ENCODE measurements at regions not wholly inside any gene's neighbourhood (a gene's known extent, or its start where the extent isn't known, plus 50 kb on each side); places are given as distances from the start of the nearest gene placed in this dataset.

DNA sequence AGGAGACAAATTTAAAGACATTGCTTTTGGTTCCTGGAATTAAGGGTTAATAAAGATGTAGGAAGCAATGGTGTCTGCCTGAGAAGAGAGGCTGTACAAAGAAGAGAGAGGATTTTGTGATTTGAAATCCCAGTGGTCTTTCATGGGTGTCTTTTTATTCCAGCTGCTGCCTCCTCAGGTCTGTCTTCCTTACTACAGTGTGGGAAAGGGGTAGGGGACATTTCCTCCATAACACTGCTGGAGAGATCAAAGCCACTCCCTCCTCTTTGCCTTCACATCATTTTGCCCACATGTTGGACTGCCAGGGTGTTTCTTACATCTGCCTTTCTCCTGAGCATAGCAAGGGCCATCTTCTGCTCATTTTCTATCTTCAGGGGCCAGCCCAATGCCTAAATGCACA is 348.5 kb downstream of the EN1 start:
- no peak for TF ChIP-seq POLR2A (IDR thresholded peaks at IDR 0.05)
- TF ChIP-seq, protein P1, sequence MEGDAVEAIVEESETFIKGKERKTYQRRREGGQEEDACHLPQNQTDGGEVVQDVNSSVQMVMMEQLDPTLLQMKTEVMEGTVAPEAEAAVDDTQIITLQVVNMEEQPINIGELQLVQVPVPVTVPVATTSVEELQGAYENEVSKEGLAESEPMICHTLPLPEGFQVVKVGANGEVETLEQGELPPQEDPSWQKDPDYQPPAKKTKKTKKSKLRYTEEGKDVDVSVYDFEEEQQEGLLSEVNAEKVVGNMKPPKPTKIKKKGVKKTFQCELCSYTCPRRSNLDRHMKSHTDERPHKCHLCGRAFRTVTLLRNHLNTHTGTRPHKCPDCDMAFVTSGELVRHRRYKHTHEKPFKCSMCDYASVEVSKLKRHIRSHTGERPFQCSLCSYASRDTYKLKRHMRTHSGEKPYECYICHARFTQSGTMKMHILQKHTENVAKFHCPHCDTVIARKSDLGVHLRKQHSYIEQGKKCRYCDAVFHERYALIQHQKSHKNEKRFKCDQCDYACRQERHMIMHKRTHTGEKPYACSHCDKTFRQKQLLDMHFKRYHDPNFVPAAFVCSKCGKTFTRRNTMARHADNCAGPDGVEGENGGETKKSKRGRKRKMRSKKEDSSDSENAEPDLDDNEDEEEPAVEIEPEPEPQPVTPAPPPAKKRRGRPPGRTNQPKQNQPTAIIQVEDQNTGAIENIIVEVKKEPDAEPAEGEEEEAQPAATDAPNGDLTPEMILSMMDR (IDR thresholded peaks at IDR 0.05) = no peak

All from adrenal gland (tissue), 5 donors.